ENCODE measurements at regions not wholly inside any gene's neighbourhood (a gene's known extent, or its start where the extent isn't known, plus 50 kb on each side); places are given as distances from the start of the nearest gene placed in this dataset.

DNA sequence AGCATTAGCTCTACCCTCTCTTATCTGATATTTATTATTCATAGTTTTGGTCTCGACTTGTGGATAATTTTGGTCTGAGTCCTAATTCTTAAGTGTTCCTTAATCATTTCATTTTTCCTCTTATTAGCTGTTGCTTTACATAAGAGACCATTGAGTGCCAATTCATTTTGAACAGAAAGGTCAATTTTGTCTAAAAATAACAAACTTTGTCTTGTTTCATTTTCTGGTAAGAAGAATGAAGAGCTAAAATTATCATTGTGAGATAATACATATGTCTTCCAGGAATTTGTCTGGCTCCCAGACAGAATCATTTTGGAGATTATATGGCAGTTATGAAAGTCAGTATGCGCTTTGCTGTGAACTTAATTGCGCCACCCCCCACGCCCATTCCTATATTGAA, 1471.8 kb downstream of the PCDH7 start:
- no peak for TF ChIP-seq ZNF70 (CRISPR knock-in tag; IDR thresholded peaks at IDR 0.05)
- no peak for TF ChIP-seq TOX (CRISPR knock-in tag; IDR thresholded peaks at IDR 0.05; ENCODE audit: borderline replicate concordance)
- no peak for TF ChIP-seq RARB (CRISPR knock-in tag; IDR thresholded peaks at IDR 0.05)
- TF ChIP-seq, protein P1, sequence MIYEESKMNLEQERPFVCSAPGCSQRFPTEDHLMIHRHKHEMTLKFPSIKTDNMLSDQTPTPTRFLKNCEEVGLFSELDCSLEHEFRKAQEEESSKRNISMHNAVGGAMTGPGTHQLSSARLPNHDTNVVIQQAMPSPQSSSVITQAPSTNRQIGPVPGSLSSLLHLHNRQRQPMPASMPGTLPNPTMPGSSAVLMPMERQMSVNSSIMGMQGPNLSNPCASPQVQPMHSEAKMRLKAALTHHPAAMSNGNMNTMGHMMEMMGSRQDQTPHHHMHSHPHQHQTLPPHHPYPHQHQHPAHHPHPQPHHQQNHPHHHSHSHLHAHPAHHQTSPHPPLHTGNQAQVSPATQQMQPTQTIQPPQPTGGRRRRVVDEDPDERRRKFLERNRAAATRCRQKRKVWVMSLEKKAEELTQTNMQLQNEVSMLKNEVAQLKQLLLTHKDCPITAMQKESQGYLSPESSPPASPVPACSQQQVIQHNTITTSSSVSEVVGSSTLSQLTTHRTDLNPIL (CRISPR knock-in tag; IDR thresholded peaks at IDR 0.05; ENCODE audit: low read depth), result no peak
- TF ChIP-seq, protein P2, sequence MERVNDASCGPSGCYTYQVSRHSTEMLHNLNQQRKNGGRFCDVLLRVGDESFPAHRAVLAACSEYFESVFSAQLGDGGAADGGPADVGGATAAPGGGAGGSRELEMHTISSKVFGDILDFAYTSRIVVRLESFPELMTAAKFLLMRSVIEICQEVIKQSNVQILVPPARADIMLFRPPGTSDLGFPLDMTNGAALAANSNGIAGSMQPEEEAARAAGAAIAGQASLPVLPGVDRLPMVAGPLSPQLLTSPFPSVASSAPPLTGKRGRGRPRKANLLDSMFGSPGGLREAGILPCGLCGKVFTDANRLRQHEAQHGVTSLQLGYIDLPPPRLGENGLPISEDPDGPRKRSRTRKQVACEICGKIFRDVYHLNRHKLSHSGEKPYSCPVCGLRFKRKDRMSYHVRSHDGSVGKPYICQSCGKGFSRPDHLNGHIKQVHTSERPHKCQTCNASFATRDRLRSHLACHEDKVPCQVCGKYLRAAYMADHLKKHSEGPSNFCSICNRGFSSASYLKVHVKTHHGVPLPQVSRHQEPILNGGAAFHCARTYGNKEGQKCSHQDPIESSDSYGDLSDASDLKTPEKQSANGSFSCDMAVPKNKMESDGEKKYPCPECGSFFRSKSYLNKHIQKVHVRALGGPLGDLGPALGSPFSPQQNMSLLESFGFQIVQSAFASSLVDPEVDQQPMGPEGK (CRISPR knock-in tag; IDR thresholded peaks at IDR 0.05; ENCODE audit: borderline replicate concordance), result no peak
- no peak for TF ChIP-seq ZFP30 (CRISPR knock-in tag; IDR thresholded peaks at IDR 0.05)
- TF ChIP-seq ZC3H10 (CRISPR knock-in tag; IDR thresholded peaks at IDR 0.05), result no peak

All from SK-N-SH treated with all-trans-retinoic acid at 6 μM for 48 hours (cell line).